Activated B cell treated with CpG ODN at 0.5 μM for 24 hours (primary cell): ENCODE measurements at regions not wholly inside any gene's neighbourhood (a gene's known extent, or its start where the extent isn't known, plus 50 kb on each side); places are given as distances from the start of the nearest gene placed in this dataset.

Source experiments
- ATAC-seq: fragments of 200-7000 bp; cut with Tn5 transposase; one replicate; pipeline ENCODE4 v1.10.0; 2021; ENCODE audit warnings: low read depth, mild to moderate bottlenecking, moderate library complexity
- CTCF ChIA-PET: fragments of 350-600 bp; sonication (Branson Sonifier 250); formaldehyde crosslinking; loops from one replicate; lab custom pipeline; 2021; ENCODE audit warnings: antibody characterized with exemption; lab: Charles Lee
- POLR2A ChIA-PET: fragments of 350-600 bp; sonication (Branson Sonifier 250); formaldehyde crosslinking; loops from one replicate; lab custom pipeline; 2021; ENCODE audit warnings: antibody characterized with exemption; lab: Charles Lee
- DNase-seq: peaks from one replicate; pipeline ENCODE4 v3.0.0; 2022
- H3K27ac Mint-ChIP-seq: one replicate; pipeline ENCODE4 v1.8.0; 2020; ENCODE audit warnings: mixed read lengths
- H3K27me3 Mint-ChIP-seq: one replicate; pipeline ENCODE4 v1.8.0; 2021; ENCODE audit warnings: mixed read lengths
- H3K36me3 Mint-ChIP-seq: one replicate; pipeline ENCODE4 v1.8.0; 2021; ENCODE audit warnings: low read depth, mixed read lengths
- H3K4me1 Mint-ChIP-seq: one replicate; pipeline ENCODE4 v1.8.0; 2021; ENCODE audit warnings: mixed read lengths
- H3K4me3 Mint-ChIP-seq: one replicate; pipeline ENCODE4 v1.8.0; 2020; ENCODE audit warnings: mild to moderate bottlenecking, mixed read lengths
- H3K9me3 Mint-ChIP-seq: one replicate; pipeline ENCODE4 v1.8.0; 2020; ENCODE audit warnings: mixed read lengths
- intact Hi-C: fragments of 100-400 bp; cut with micrococcal nuclease; formaldehyde crosslinking; loops from one replicate; pipeline ENCODE4 v1.15.1; 2024
- TF ChIP-seq, protein P1 (sequence below): fragments of 200-600 bp; IDR thresholded peaks from one replicate; pipeline ENCODE4 v1.8.0; 2022; ENCODE audit warnings: antibody characterized with exemption, mild to moderate bottlenecking

DNA sequence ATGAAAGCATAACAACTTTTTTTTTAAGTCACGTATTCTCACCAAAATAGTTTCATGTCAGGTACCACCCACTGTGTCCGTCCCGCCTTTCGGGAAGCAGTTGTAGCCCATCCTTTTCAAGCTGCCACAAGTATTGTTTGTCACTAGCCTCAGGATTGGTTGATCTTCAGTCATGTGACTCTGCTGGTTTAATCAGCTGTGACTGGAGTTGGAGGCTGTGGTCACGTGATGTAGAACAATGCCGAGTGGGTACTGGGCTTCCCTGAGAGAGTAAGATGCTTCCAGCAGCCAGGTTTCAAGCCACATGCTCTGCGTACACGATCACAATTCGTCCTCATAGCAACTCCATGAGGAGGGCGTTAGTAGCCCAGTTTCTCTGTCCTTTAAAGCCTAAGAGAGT lies 83.0 kb upstream of the WSCD2 start:
- Mint-ChIP-seq H3K27me3 (peaks cover 9% of the 10 kb centered on the region), H3K4me1 (peaks cover 2% of the 10 kb centered on the region), H3K4me3 (no peak overlapping the region), H3K27ac (no peak overlapping the region), H3K36me3 (no peaks in the 10 kb centered on the region), H3K9me3 (no peaks in the 10 kb centered on the region)
- DNase-seq (no peak), ATAC-seq (no peak)
- intact Hi-C loops: no loop called here
- POLR2A ChIA-PET: no interaction called here
- TF ChIP-seq, protein P1, sequence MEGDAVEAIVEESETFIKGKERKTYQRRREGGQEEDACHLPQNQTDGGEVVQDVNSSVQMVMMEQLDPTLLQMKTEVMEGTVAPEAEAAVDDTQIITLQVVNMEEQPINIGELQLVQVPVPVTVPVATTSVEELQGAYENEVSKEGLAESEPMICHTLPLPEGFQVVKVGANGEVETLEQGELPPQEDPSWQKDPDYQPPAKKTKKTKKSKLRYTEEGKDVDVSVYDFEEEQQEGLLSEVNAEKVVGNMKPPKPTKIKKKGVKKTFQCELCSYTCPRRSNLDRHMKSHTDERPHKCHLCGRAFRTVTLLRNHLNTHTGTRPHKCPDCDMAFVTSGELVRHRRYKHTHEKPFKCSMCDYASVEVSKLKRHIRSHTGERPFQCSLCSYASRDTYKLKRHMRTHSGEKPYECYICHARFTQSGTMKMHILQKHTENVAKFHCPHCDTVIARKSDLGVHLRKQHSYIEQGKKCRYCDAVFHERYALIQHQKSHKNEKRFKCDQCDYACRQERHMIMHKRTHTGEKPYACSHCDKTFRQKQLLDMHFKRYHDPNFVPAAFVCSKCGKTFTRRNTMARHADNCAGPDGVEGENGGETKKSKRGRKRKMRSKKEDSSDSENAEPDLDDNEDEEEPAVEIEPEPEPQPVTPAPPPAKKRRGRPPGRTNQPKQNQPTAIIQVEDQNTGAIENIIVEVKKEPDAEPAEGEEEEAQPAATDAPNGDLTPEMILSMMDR: no peak
- CTCF ChIA-PET: no interaction called here

DNA sequence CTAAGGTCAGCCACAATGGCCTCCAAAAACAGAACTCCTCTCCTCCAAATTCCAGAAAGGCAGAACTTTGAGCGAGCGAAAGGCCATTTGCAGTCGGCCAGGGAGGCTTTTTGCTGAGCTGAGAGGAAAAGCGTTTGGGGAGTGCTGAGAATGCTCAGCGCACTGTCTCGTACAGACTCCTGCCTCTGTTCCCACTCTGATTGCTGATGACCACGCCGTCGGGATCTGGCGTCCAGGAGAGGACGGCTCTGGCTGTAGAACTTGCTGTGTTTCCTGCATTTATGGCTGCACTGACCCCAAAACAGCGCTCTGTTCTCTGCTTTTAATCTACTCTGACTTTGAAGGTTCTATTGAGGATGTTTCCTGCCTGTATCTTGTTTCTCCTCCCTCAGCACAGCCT lies 82.4 kb upstream of the WSCD2 start:
- Mint-ChIP-seq H3K27ac (no peak overlapping the region), H3K27me3 (peaks cover 11% of the 10 kb centered on the region), H3K4me3 (no peak overlapping the region), H3K9me3 (no peaks in the 10 kb centered on the region), H3K36me3 (no peaks in the 10 kb centered on the region), H3K4me1 (peaks cover 2% of the 10 kb centered on the region)
- TF ChIP-seq, protein P1: no peak
- intact Hi-C loops: no loop called here
- CTCF ChIA-PET: no interaction called here
- POLR2A ChIA-PET: no interaction called here
- DNase-seq (no peak), ATAC-seq (no peak)

DNA sequence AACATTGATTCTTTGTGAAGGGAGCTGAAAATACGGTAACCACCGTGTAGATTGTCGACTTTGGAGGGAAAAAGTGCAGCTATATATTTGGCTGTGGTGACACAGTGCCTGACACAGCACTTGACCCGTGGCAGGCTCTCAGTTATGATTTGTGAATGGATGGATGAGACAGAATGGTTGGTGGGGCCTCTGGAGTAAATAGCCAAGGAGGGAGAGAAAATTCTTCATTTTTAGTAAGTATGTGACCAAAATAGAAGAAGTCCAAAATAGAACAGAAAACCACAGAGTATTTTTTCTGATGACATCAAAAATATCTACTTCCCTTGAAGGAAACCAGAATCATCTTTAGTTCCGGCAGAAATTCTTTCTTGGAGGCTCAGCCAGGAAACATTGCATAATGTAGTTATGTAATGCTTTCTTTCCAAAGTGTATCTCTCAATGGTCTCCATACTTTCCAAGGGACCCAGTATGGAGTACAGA lies 82.0 kb upstream of the WSCD2 start:
- intact Hi-C loops: no loop called here
- no peaks in the 10 kb centered on the region for H3K36me3 Mint-ChIP-seq
- H3K27me3 Mint-ChIP-seq: peaks cover 11% of the 10 kb centered on the region
- DNase-seq (no peak), ATAC-seq (no peak)
- POLR2A ChIA-PET: no interaction called here
- H3K9me3 Mint-ChIP-seq: no peaks in the 10 kb centered on the region
- TF ChIP-seq, protein P1: no peak
- CTCF ChIA-PET: no interaction called here
- no peak overlapping the region for H3K4me3 Mint-ChIP-seq
- peaks cover 2% of the 10 kb centered on the region for H3K4me1 Mint-ChIP-seq
- no peak overlapping the region for H3K27ac Mint-ChIP-seq

DNA sequence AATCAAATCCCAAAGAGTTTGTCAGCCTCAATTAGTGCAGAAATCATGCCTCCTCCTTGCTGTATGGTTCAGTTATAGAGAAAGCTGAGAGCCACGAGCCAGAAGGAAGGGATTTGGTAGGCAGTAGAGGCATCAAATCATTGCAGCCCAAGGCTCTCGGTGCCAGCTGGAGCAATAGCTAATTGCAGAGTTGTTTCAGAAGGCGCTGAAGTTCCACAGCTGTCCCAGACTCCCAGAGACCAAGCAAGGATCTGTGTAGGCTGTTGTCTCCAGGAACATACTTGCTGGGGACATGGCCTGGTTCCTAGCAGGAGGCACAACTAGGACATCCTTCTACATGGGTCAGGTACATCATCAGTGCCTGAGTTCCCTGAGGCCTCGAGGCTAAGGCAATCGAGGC lies 80.4 kb upstream of the WSCD2 start:
- POLR2A ChIA-PET: no interaction called here
- Mint-ChIP-seq H3K27ac (no peak overlapping the region), H3K27me3 (peaks cover 11% of the 10 kb centered on the region), H3K9me3 (no peaks in the 10 kb centered on the region), H3K4me1 (peaks cover 2% of the 10 kb centered on the region), H3K36me3 (no peaks in the 10 kb centered on the region), H3K4me3 (no peak overlapping the region)
- CTCF ChIA-PET: no interaction called here
- DNase-seq (no peak), ATAC-seq (no peak)
- TF ChIP-seq, protein P1: no peak
- intact Hi-C loops: no loop called here

DNA sequence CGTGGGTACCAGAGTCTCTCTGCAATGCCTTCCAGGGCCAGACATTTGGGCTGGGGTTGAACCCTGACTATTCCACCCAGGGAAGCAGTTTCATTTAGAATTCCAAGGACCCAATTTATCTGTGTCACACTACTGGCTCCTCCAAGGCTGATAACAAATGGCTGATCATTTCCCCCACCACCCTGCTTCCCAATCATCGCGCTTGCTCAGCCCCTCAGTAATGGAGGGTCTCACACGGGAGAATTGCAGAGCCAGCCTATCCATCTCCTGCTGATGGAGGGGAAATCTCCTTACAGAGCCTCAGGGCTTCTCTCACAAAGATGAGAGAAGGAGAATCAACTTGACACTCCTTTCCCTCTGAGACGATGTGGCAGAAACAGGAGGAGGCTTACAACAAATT lies 78.4 kb upstream of the WSCD2 start:
- TF ChIP-seq, protein P1: no peak
- Mint-ChIP-seq H3K36me3 (no peaks in the 10 kb centered on the region), H3K4me1 (peaks cover 2% of the 10 kb centered on the region), H3K27ac (no peak overlapping the region), H3K27me3 (peaks cover 8% of the 10 kb centered on the region), H3K9me3 (no peaks in the 10 kb centered on the region), H3K4me3 (no peak overlapping the region)
- ChIA-PET POLR2A (no interaction called here), CTCF (no interaction called here)
- DNase-seq: no peak
- intact Hi-C loops: no loop called here
- ATAC-seq: no peak
